HCT116 (cell line): ENCODE measurements at regions not wholly inside any gene's neighbourhood (a gene's known extent, or its start where the extent isn't known, plus 50 kb on each side); places are given as distances from the start of the nearest gene placed in this dataset.
"Not testable (repeated sequence)": the region's sequence is repeated elsewhere in the genome, so short reads cannot be mapped to it uniquely, and the experiment has no call there.

Experiments
- ATAC-seq: fragments of 200-7000 bp; cut with Tn5 transposase; 2 replicates; pipeline ENCODE4 v1.9.1; 2020; ENCODE audit warnings: mild to moderate bottlenecking, moderate library complexity
- BruUV-seq: library from RNA; stranded (reverse); fragments of 400-500 nt; replicated peaks from 2 replicates; lab custom pipeline; 2021; lab: Mats Ljungman, UMichigan
- CTCF ChIA-PET: fragments of 300-600 bp; sonication (Branson Sonifier 250); formaldehyde crosslinking; loops from one replicate; lab custom pipeline; 2021; ENCODE audit warnings: antibody characterized with exemption; lab: Charles Lee
- POLR2A ChIA-PET: fragments of 300-600, 350-600 bp; sonication (Branson Sonifier 250); formaldehyde crosslinking; loops from one replicate; lab custom pipeline; 2021; ENCODE audit warnings: antibody characterized with exemption; lab: Charles Lee
- RAD21 ChIA-PET, 2 experiments: fragments of 300-600 bp; sonication (Branson Sonifier 250); formaldehyde crosslinking; loops; one replicate each; lab custom pipeline; 2023; ENCODE audit warnings: low total read pairs in 2 of 2; ENCODE audit not compliant: uncharacterized antibody in 2 of 2, unreplicated experiment in 2 of 2, low non-redundant PET in 1 of 2; lab: Charles Lee
- DNase-seq: peaks from one replicate; pipeline ENCODE4 v3.0.0-alpha.2; 2010; ENCODE audit warnings: low read depth, low spot score
- H2AFZ ChIP-seq: fragments of 200-600 bp; shearing (Covaris generic), sonication (generic); 2 replicates; pipeline ENCODE4 v1.6.1; 2017; ENCODE audit warnings: low read depth, mixed run types, mixed read lengths, antibody characterized with exemption, low read length; ENCODE audit not compliant: poor library complexity, severe bottlenecking
- H3K27ac ChIP-seq: 2 replicates; pipeline ENCODE4 v1.5.1; 2012; ENCODE audit warnings: low read depth, low read length
- H3K27me3 ChIP-seq: fragments of 200-600 bp; sonication (generic); 2 replicates; pipeline ENCODE4 v1.6.1; 2016; ENCODE audit warnings: mixed run types, low read length, mixed read lengths; ENCODE audit not compliant: insufficient read depth
- H3K36me3 ChIP-seq, 2 experiments: fragments of 200-500 bp in 1 of 2; fragments of 200-600 bp in 1 of 2; sonication (Bioruptor generic) in 1 of 2; sonication (generic) in 1 of 2; 2 replicates each; pipeline versions ENCODE4 v1.5.1 to v1.6.1; 2014 to 2016; ENCODE audit warnings: low read length in 2 of 2, inconsistent platforms in 1 of 2, mixed read lengths in 1 of 2, mixed run types in 1 of 2; ENCODE audit not compliant: insufficient read depth in 2 of 2, control insufficient read depth in 1 of 2
- H3K4me1 ChIP-seq, 2 experiments: fragments of 200-600 bp in 1 of 2; sonication (generic) in 1 of 2; 2 replicates each; pipeline versions ENCODE4 v1.5.1 to v1.6.1; 2012 to 2017; ENCODE audit warnings: low read length in 2 of 2, inconsistent platforms in 1 of 2, mild to moderate bottlenecking in 1 of 2, mixed read lengths in 1 of 2, mixed run types in 1 of 2, moderate library complexity in 1 of 2; ENCODE audit not compliant: insufficient read depth in 2 of 2, control insufficient read depth in 1 of 2
- H3K4me2 ChIP-seq: fragments of 200-600 bp; sonication (generic); 2 replicates; pipeline ENCODE4 v1.6.1; 2017; ENCODE audit warnings: mixed run types, low read length, mixed read lengths
- H3K4me3 ChIP-seq, 2 experiments: fragments of 200-600 bp in 1 of 2; sonication (generic) in 1 of 2; replicated peaks in 1 of 2; 2 replicates each; pipeline ENCODE4 v1.5.1; 2011 to 2016; ENCODE audit warnings: low read length in 2 of 2, control low read depth in 1 of 2, low read depth in 1 of 2, mild to moderate bottlenecking in 1 of 2, mixed read lengths in 1 of 2, mixed run types in 1 of 2
- H3K79me2 ChIP-seq: fragments of 200-600 bp; sonication (generic); 2 replicates; pipeline ENCODE4 v1.6.1; 2017; ENCODE audit warnings: mild to moderate bottlenecking, mixed run types, low read length, moderate library complexity, mixed read lengths; ENCODE audit not compliant: insufficient read depth
- H3K9ac ChIP-seq: fragments of 200-600 bp; sonication (generic); 2 replicates; pipeline ENCODE4 v1.6.1; 2016; ENCODE audit warnings: low read length, mixed read lengths
- H3K9me2 ChIP-seq: fragments of 200-600 bp; sonication (generic), shearing (Covaris generic); 2 replicates; pipeline ENCODE4 v1.6.1; 2017; ENCODE audit warnings: mixed run types, mild to moderate bottlenecking, moderate library complexity; ENCODE audit not compliant: insufficient read depth
- H3K9me3 ChIP-seq, 2 experiments: fragments of 200-500 bp in 1 of 2; fragments of 200-600 bp in 1 of 2; sonication (Bioruptor generic) in 1 of 2; sonication (generic) in 1 of 2; 2 replicates each; pipeline ENCODE4 v1.6.1; 2014 to 2017; ENCODE audit warnings: low read length in 2 of 2, mixed read lengths in 2 of 2, inconsistent platforms in 1 of 2, low read depth in 1 of 2, mild to moderate bottlenecking in 1 of 2, mixed run types in 1 of 2, moderate library complexity in 1 of 2; ENCODE audit not compliant: control insufficient read depth in 1 of 2, insufficient read depth in 1 of 2
- H4K20me1 ChIP-seq: fragments of 200-600 bp; sonication (generic), shearing (Covaris generic); 2 replicates; pipeline ENCODE4 v1.6.1; 2017; ENCODE audit warnings: mixed run types, mild to moderate bottlenecking, moderate library complexity; ENCODE audit not compliant: insufficient read depth
- ATF3 ChIP-seq: IDR thresholded peaks from 2 replicates; pipeline ENCODE4 v1.6.1; 2012
- CBX3 ChIP-seq: IDR thresholded peaks from 2 replicates; pipeline ENCODE4 v1.6.1; 2012; ENCODE audit warnings: low read depth
- CEBPB ChIP-seq: IDR thresholded peaks from 2 replicates; pipeline ENCODE4 v1.6.1; 2012; ENCODE audit warnings: low read depth
- EGR1 ChIP-seq: IDR thresholded peaks from 2 replicates; pipeline ENCODE4 v1.6.1; 2012; ENCODE audit warnings: low read depth
- ELF1 ChIP-seq: IDR thresholded peaks from 2 replicates; pipeline ENCODE4 v1.6.1; 2012; ENCODE audit warnings: low read depth, borderline replicate concordance
- EZH2 ChIP-seq: fragments of 200-600 bp; sonication (generic); IDR thresholded peaks from 2 replicates; pipeline ENCODE4 v1.6.1; 2017; ENCODE audit warnings: antibody characterized with exemption, mixed run types
- EZH2phosphoT487 ChIP-seq: fragments of 200-600 bp; IDR thresholded peaks from 2 replicates; pipeline ENCODE4 v1.6.1; 2018; ENCODE audit warnings: antibody characterized with exemption, borderline replicate concordance
- FOSL1 ChIP-seq: IDR thresholded peaks from 2 replicates; pipeline ENCODE4 v1.6.1; 2012; ENCODE audit warnings: low read depth
- JUND ChIP-seq: IDR thresholded peaks from 2 replicates; pipeline ENCODE4 v1.6.1; 2012
- MAX ChIP-seq: IDR thresholded peaks from 2 replicates; pipeline ENCODE4 v1.6.1; 2012
- POLR2A ChIP-seq: IDR thresholded peaks from 2 replicates; pipeline ENCODE4 v1.7.0; 2011; ENCODE audit warnings: borderline replicate concordance; ENCODE audit not compliant: insufficient read depth, insufficient read length; ENCODE audit errors: extremely low read depth
- POLR2AphosphoS5 ChIP-seq: IDR thresholded peaks from 2 replicates; pipeline ENCODE4 v1.6.1; 2011; ENCODE audit warnings: mild to moderate bottlenecking, low read depth, low read length, moderate library complexity
- REST ChIP-seq: IDR thresholded peaks from 2 replicates; pipeline ENCODE4 v1.6.1; 2012; ENCODE audit warnings: low read depth
- SIN3A ChIP-seq: IDR thresholded peaks from 2 replicates; pipeline ENCODE4 v1.6.1; 2012; ENCODE audit warnings: low read depth
- SP1 ChIP-seq: IDR thresholded peaks from 2 replicates; pipeline ENCODE4 v1.6.1; 2012; ENCODE audit warnings: low read depth
- TCF7L2 ChIP-seq: IDR thresholded peaks from 2 replicates; pipeline ENCODE4 v1.7.0; 2011; ENCODE audit warnings: borderline replicate concordance, inconsistent platforms; ENCODE audit not compliant: insufficient read depth, insufficient read length; ENCODE audit errors: extremely low read depth
- YY1 ChIP-seq: IDR thresholded peaks from 2 replicates; pipeline ENCODE4 v1.6.1; 2011; ENCODE audit warnings: low read length, low read depth, moderate library complexity, mild to moderate bottlenecking; ENCODE audit not compliant: insufficient replicate concordance; ENCODE audit errors: extremely low read depth
- ZFX ChIP-seq: fragments of 450-650 bp; IDR thresholded peaks from 2 replicates; pipeline ENCODE4 v1.6.1; 2017
- ZNF274 ChIP-seq: fragments of 200-500 bp; sonication (Bioruptor generic); IDR thresholded peaks from 2 replicates; pipeline ENCODE4 v1.6.1; 2014; ENCODE audit warnings: mild to moderate bottlenecking, low read depth, low read length, inconsistent platforms
- intact Hi-C: fragments of 100-400 bp; cut with micrococcal nuclease; formaldehyde crosslinking; loops from 2 replicates; pipeline ENCODE4 v1.10.0; 2022

GRCh38 chr9:38807919-38808459, 88.1 kb upstream of the FAM240B start:
- RAD21 ChIA-PET, H3K4me3 ChIP-seq, H3K4me1 ChIP-seq, H3K79me2 ChIP-seq, intact Hi-C loops, CTCF ChIA-PET, H3K9me3 ChIP-seq, H3K4me2 ChIP-seq, H3K27me3 ChIP-seq, H4K20me1 ChIP-seq, BruUV-seq, H3K9me2 ChIP-seq, H3K9ac ChIP-seq, H2AFZ ChIP-seq, H3K27ac ChIP-seq, H3K36me3 ChIP-seq, POLR2A ChIA-PET: not testable (repeated sequence)
- ATAC-seq (peak; percentile 49), DNase-seq (peak; percentile 12)

- no TSS peak for BruUV-seq
- no peak overlapping the region for H3K4me3 ChIP-seq
- H3K4me1 ChIP-seq, result no peaks in the 10 kb centered on the region
- H2AFZ ChIP-seq, result no peak overlapping the region
- ATAC-seq (no peak), DNase-seq (no peak)
- ChIA-PET RAD21 (no interaction called here), POLR2A (no interaction called here), CTCF (no interaction called here)
- no peak overlapping the region for H3K9ac ChIP-seq
- no peaks in the 10 kb centered on the region for H3K9me3 ChIP-seq
- H4K20me1 ChIP-seq, result no peaks in the 10 kb centered on the region
- H3K27me3 ChIP-seq, result no peaks in the 10 kb centered on the region
- no peaks in the 10 kb centered on the region for H3K9me2 ChIP-seq
- intact Hi-C loops, result no loop called here
- no peaks in the 10 kb centered on the region for H3K36me3 ChIP-seq
- TF ChIP-seq CEBPB (no peak), EZH2 (no peak), SIN3A (no peak), SP1 (no peak), MAX (no peak), ELF1 (no peak), JUND (no peak), FOSL1 (no peak), ATF3 (no peak), POLR2A (no peak), TCF7L2 (no peak), POLR2AphosphoS5 (no peak), REST (no peak), YY1 (no peak), ZNF274 (no peak), EZH2phosphoT487 (no peak), ZFX (no peak), CBX3 (no peak), EGR1 (no peak)
- H3K4me2 ChIP-seq, result no peak overlapping the region
- H3K79me2 ChIP-seq, result no peaks in the 10 kb centered on the region
- H3K27ac ChIP-seq, result no peak overlapping the region
Measured at GRCh38 chr9:38771593-38771992, 51.7 kb upstream of the FAM240B start.
